ENCODE measurements at regions not wholly inside any gene's neighbourhood (a gene's known extent, or its start where the extent isn't known, plus 50 kb on each side); places are given as distances from the start of the nearest gene placed in this dataset.

GRCh38 chr3:193873426-193874201 is 262.3 kb upstream of the HES1 start (continued):
- TF ChIP-seq POLR2AphosphoS5 (IDR thresholded peaks at IDR 0.05; ENCODE audit: low read depth) (no peak), NANOG (IDR thresholded peaks at IDR 0.05; ENCODE audit: borderline replicate concordance) (no peak), JUNB (IDR thresholded peaks at IDR 0.05; ENCODE audit: unreplicated experiment) (no peak)

GRCh38 chr3:193874512-193874911 is 261.4 kb upstream of the HES1 start:
- Histone ChIP-seq H3K27me3 (ENCODE audit: insufficient read depth) (peaks cover 19% of the 10 kb centered on the region), H3K27ac (ENCODE audit: low read depth) (no peak overlapping the region), H3K4me3 (no peak overlapping the region), H3K79me2 (replicated peaks; ENCODE audit: insufficient read depth) (no peaks in the 10 kb centered on the region), H3K4me1 (ENCODE audit: insufficient read depth) (peaks cover 27% of the 10 kb centered on the region), H3K4me2 (no peak overlapping the region; the same call in 1 of the 2 replicates), H4K20me1 (replicated peaks; ENCODE audit: insufficient read depth) (no peaks in the 10 kb centered on the region), H3K36me3 (ENCODE audit: insufficient read depth) (no peaks in the 10 kb centered on the region), H3F3A (replicated peaks; ENCODE audit: low read depth) (peaks cover 4% of the 10 kb centered on the region; the same call in 1 of the 2 replicates), H3K9me2 (ENCODE audit: insufficient read depth) (no peaks in the 10 kb centered on the region), H2AFZ (peak overlapping the region; percentile 25; the same call in 1 of the 2 replicates)
- H3K27ac Mint-ChIP-seq, result no peak overlapping the region
- H3K4me1 Mint-ChIP-seq, result peaks cover 29% of the 10 kb centered on the region
- no peaks in the 10 kb centered on the region for H3K36me3 Mint-ChIP-seq (ENCODE audit: low read depth)
- DNase-seq (ENCODE audit: low spot score) (no peak), ATAC-seq (no peak)
- no peak overlapping the region for H3K4me3 Mint-ChIP-seq
- peaks cover 15% of the 10 kb centered on the region for H3K27me3 Mint-ChIP-seq (ENCODE audit: insufficient read depth, low read depth, poor library complexity)
- H3K9me3 Mint-ChIP-seq, result no peaks in the 10 kb centered on the region; the same call in 2 of the 3 replicates
- TF ChIP-seq JUNB (IDR thresholded peaks at IDR 0.05; ENCODE audit: unreplicated experiment), result no peak
- no peak for TF ChIP-seq STAT1 (IDR thresholded peaks at IDR 0.05; ENCODE audit: unreplicated experiment)
- TF ChIP-seq, protein P1, sequence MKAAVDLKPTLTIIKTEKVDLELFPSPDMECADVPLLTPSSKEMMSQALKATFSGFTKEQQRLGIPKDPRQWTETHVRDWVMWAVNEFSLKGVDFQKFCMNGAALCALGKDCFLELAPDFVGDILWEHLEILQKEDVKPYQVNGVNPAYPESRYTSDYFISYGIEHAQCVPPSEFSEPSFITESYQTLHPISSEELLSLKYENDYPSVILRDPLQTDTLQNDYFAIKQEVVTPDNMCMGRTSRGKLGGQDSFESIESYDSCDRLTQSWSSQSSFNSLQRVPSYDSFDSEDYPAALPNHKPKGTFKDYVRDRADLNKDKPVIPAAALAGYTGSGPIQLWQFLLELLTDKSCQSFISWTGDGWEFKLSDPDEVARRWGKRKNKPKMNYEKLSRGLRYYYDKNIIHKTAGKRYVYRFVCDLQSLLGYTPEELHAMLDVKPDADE (IDR thresholded peaks at IDR 0.05), result no peak
- TF ChIP-seq POLR2AphosphoS5 (IDR thresholded peaks at IDR 0.05; ENCODE audit: low read depth), result no peak
- TF ChIP-seq ZNF114 (CRISPR knock-in tag; IDR thresholded peaks at IDR 0.05), result no peak
- TF ChIP-seq, protein P2, sequence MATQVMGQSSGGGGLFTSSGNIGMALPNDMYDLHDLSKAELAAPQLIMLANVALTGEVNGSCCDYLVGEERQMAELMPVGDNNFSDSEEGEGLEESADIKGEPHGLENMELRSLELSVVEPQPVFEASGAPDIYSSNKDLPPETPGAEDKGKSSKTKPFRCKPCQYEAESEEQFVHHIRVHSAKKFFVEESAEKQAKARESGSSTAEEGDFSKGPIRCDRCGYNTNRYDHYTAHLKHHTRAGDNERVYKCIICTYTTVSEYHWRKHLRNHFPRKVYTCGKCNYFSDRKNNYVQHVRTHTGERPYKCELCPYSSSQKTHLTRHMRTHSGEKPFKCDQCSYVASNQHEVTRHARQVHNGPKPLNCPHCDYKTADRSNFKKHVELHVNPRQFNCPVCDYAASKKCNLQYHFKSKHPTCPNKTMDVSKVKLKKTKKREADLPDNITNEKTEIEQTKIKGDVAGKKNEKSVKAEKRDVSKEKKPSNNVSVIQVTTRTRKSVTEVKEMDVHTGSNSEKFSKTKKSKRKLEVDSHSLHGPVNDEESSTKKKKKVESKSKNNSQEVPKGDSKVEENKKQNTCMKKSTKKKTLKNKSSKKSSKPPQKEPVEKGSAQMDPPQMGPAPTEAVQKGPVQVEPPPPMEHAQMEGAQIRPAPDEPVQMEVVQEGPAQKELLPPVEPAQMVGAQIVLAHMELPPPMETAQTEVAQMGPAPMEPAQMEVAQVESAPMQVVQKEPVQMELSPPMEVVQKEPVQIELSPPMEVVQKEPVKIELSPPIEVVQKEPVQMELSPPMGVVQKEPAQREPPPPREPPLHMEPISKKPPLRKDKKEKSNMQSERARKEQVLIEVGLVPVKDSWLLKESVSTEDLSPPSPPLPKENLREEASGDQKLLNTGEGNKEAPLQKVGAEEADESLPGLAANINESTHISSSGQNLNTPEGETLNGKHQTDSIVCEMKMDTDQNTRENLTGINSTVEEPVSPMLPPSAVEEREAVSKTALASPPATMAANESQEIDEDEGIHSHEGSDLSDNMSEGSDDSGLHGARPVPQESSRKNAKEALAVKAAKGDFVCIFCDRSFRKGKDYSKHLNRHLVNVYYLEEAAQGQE (IDR thresholded peaks at IDR 0.05; ENCODE audit: unreplicated experiment), result no peak
- TF ChIP-seq CREB1 (CRISPR knock-in tag; IDR thresholded peaks at IDR 0.05; ENCODE audit: low read depth), result no peak
- no peak for TF ChIP-seq EZH2phosphoT487 (IDR thresholded peaks at IDR 0.05; ENCODE audit: unreplicated experiment)
- TF ChIP-seq ZNF462 (CRISPR knock-in tag; IDR thresholded peaks at IDR 0.05), result no peak
- no peak for TF ChIP-seq ZNF331 (CRISPR knock-in tag; IDR thresholded peaks at IDR 0.05; ENCODE audit: low read depth)
- TF ChIP-seq CTCF (conservative IDR thresholded peaks at IDR 0.05; ENCODE audit: low read depth in 2 of 2), result no peak
